Vagina (tissue), 2 donors: ENCODE measurements at regions not wholly inside any gene's neighbourhood (a gene's known extent, or its start where the extent isn't known, plus 50 kb on each side); places are given as distances from the start of the nearest gene placed in this dataset.

Experiments
- CTCF ChIP-seq, 3 experiments: fragments of 450-650 bp in 2 of 3; fragments of 200-600 bp in 1 of 3; sonication (generic) in 1 of 3; IDR thresholded peaks; one replicate each; pipeline ENCODE4 v1.5.1; 2017 to 2019; ENCODE audit warnings: antibody characterized with exemption in 3 of 3, mild to moderate bottlenecking in 2 of 3, moderate library complexity in 2 of 3
- POLR2A ChIP-seq, 2 donors: fragments of 450-650 bp; IDR thresholded peaks; one replicate each; pipeline ENCODE4 v1.6.1; 2017; ENCODE audit warnings: antibody characterized with exemption in 2 of 2, mild to moderate bottlenecking in 2 of 2, moderate library complexity in 2 of 2
- POLR2AphosphoS5 ChIP-seq, 2 donors: sonication (generic); formaldehyde crosslinking; IDR thresholded peaks; one replicate each; pipeline ENCODE4 v1.9.0; 2017; ENCODE audit warnings: antibody characterized with exemption in 2 of 2, mild to moderate bottlenecking in 2 of 2, low read depth in 1 of 2; ENCODE audit not compliant: insufficient read depth in 1 of 2

DNA sequence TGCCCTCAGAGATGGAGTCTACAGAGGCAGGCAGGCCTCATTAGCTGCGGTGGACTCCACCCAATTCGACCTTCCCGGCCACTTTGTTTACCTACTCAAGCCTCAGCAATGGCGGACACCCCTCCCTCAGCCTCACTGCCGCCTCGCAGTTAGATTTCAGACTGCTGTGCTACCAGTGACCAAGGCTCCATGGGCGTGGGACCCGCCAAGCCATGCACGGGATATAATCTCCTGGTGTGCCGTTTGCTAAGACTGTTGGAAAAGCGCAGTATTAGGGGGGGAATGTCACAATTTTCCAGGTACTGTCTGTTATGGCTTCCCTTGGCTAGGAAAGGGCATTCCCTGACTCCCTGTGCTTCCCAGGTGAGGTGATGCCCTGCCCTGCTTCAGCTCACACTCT is 252.3 kb downstream of the ARL4A start:
- TF ChIP-seq CTCF (IDR thresholded peaks at IDR 0.05), result no peak
- no peak for TF ChIP-seq POLR2A (IDR thresholded peaks at IDR 0.05)
- TF ChIP-seq POLR2AphosphoS5 (IDR thresholded peaks at IDR 0.05; ENCODE audit: insufficient read depth in 1 of 2, low read depth in 1 of 2), result no peak
